ENCODE measurements at regions not wholly inside any gene's neighbourhood (a gene's known extent, or its start where the extent isn't known, plus 50 kb on each side); places are given as distances from the start of the nearest gene placed in this dataset.
A peak's percentile ranks its signal among the peaks of the same experiment; 100 is the strongest.

DNA sequence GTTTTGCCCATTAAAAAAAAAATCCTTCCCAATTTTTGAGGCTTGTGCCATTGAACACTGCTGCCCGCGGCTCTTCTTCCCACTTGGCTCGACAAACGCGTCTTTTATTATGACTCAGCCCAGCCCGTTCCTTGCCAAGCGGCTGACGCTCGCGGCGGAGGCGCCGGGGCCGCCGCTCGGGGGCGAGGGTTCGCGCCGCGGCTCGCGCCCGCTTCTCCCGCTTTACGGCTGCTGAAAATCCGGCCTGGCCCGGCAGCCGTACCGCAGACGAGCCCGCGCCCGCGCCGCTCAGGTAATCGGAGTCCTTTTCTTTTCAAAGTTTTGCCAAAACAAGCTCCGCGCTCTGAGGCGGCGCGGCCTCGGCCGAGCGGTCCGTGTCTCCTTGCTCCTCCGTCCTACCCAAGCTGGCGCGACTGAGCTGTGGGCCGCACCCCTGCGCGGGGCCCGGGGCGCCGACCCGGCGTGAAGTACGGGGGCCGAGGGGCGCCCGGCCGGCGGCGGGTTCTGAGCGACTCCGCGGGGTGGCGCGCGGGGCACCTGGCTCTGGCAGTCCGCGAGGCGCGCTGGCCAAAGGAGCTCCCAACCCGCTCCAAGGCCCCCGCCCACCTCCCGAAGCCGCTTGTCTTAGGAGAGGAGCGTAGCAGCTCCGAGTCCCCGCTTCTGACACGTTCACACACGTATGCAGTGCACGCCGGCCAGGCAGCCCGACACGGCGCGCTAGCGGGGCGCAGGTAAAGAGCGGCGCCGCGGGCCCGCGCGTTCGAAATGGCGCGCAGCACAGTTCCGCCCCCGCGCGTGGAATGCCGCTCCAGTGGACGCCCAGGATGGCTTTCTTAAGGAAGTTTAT lies 418.2 kb upstream of the NAALADL2 start:
- TF ChIP-seq, protein P1, sequence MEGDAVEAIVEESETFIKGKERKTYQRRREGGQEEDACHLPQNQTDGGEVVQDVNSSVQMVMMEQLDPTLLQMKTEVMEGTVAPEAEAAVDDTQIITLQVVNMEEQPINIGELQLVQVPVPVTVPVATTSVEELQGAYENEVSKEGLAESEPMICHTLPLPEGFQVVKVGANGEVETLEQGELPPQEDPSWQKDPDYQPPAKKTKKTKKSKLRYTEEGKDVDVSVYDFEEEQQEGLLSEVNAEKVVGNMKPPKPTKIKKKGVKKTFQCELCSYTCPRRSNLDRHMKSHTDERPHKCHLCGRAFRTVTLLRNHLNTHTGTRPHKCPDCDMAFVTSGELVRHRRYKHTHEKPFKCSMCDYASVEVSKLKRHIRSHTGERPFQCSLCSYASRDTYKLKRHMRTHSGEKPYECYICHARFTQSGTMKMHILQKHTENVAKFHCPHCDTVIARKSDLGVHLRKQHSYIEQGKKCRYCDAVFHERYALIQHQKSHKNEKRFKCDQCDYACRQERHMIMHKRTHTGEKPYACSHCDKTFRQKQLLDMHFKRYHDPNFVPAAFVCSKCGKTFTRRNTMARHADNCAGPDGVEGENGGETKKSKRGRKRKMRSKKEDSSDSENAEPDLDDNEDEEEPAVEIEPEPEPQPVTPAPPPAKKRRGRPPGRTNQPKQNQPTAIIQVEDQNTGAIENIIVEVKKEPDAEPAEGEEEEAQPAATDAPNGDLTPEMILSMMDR (IDR thresholded peaks at IDR 0.05; ENCODE audit: insufficient read depth, low read length, severe bottlenecking): no peak
- Histone ChIP-seq H3K36me3 (ENCODE audit: control insufficient read depth, insufficient read depth, low read length) (no peaks in the 10 kb centered on the region), H3K27me3 (ENCODE audit: control insufficient read depth, insufficient read depth, low read length) (no peaks in the 10 kb centered on the region), H3K4me3 (ENCODE audit: low read depth, low read length) (peak overlapping the region; percentile 60)
- FAIRE-seq: no peak
- peak; percentile 79 for DNase-seq (ENCODE audit: low read depth)

DNA sequence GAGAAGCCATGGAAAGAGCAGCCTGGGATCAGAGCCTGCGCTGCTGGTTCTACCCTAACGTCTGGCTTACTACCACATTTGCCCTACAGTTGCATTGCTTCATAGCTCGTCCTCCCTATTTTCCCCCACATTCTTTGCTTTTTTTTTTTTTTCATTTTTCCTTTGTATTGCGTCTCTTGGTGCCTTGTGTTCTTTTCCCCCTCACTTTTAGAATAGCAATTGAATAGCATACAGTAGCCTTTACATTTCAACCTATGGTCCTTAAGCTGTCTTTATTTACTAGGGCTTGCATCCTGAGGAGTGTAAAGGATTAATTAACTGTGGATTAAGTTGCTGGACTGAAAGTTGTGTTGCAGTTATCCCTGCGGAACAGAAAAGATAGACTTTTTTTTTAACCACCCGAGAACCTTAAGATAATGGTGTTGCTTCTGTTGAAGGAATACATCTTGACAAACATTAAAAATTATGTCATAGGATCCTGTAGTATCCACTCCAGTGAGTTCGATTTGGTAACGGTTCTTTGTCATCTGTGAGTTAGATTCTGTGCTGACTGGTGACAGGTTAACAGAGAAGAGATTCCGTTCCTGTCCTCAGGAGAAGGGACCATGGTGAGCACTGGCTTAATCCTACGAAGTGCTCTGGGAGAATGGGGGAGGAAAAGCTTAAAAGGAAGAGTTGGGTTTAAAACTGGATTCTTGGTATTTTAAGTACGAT lies 417.4 kb upstream of the NAALADL2 start:
- TF ChIP-seq, protein P1 (IDR thresholded peaks at IDR 0.05; ENCODE audit: insufficient read depth, low read length, severe bottlenecking): no peak
- H3K27me3 ChIP-seq (ENCODE audit: control insufficient read depth, insufficient read depth, low read length): no peaks in the 10 kb centered on the region
- peak overlapping the region; percentile 60 for H3K4me3 ChIP-seq (ENCODE audit: low read depth, low read length)
- H3K36me3 ChIP-seq (ENCODE audit: control insufficient read depth, insufficient read depth, low read length): no peaks in the 10 kb centered on the region
- DNase-seq (ENCODE audit: low read depth): peak; percentile 20
- no peak for FAIRE-seq

DNA sequence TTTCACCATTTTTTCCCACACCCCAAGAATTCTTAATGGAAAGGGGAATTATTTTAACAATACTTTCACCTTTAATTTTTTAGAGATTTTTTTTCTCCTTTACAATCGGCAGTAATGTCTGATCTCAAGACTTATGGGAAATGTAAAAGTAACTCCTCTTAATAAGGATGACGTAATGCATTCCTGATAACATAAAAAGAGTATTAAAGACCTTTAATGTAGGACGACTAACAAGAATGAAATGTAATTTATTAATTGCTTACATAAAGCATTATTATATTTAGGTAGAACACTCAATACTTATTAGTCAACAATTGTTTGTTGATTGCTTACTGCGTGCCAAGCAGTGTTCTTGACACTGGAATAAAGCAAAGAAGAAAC lies 416.8 kb upstream of the NAALADL2 start:
- TF ChIP-seq, protein P1 (IDR thresholded peaks at IDR 0.05; ENCODE audit: insufficient read depth, low read length, severe bottlenecking): no peak
- Histone ChIP-seq H3K4me3 (ENCODE audit: low read depth, low read length) (peak overlapping the region; percentile 60), H3K27me3 (ENCODE audit: control insufficient read depth, insufficient read depth, low read length) (no peaks in the 10 kb centered on the region), H3K36me3 (ENCODE audit: control insufficient read depth, insufficient read depth, low read length) (no peaks in the 10 kb centered on the region)
- DNase-seq (ENCODE audit: low read depth) (peak; percentile 41), FAIRE-seq (no peak)

DNA sequence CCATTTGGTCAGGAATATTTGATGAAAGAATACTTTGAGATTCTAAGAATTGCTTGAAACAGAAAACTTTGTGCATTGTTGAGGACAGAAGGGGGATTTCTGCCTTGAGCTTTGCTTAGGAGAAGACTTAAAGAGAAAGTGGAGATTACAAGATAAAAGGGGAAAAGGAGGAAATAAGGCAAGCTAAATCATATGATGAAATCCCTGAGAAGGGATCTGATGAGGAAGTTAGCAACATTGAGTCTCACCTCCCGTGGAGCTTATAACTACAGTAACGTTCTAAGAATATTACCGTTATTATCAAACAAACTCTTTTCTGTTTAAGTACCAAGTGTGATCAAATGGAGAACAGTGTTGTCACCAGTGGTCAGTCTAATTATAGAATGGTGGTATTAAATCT lies 414.7 kb upstream of the NAALADL2 start:
- TF ChIP-seq, protein P1 (IDR thresholded peaks at IDR 0.05; ENCODE audit: insufficient read depth, low read length, severe bottlenecking): no peak
- FAIRE-seq (no peak), DNase-seq (ENCODE audit: low read depth) (no peak)
- Histone ChIP-seq H3K4me3 (ENCODE audit: low read depth, low read length) (no peak overlapping the region), H3K36me3 (ENCODE audit: control insufficient read depth, insufficient read depth, low read length) (no peaks in the 10 kb centered on the region), H3K27me3 (ENCODE audit: control insufficient read depth, insufficient read depth, low read length) (no peaks in the 10 kb centered on the region)

DNA sequence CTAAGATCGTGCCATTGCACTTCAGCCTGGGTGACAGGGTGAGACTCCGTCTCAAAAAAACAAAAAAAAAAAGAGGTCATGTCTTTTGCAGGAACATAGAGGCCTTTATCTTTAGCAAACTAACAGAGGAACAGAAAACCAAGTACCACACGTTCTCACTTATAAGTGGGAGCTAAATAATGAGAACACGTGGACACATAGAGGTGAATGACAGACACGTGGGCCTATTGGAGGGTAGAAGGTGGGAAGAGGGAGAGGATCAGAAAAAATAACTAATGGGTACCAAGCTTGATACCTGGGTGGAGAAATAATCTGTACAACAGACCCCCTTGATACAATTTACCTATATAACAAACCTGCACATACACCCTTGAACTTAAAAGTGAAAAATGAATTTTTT lies 401.4 kb upstream of the NAALADL2 start:
- Histone ChIP-seq H3K27me3 (ENCODE audit: control insufficient read depth, insufficient read depth, low read length) (no peaks in the 10 kb centered on the region), H3K4me3 (ENCODE audit: low read depth, low read length) (no peak overlapping the region), H3K36me3 (ENCODE audit: control insufficient read depth, insufficient read depth, low read length) (no peaks in the 10 kb centered on the region)
- TF ChIP-seq, protein P1 (IDR thresholded peaks at IDR 0.05; ENCODE audit: insufficient read depth, low read length, severe bottlenecking): no peak
- DNase-seq (ENCODE audit: low read depth) (no peak), FAIRE-seq (no peak)

Measured in bronchial epithelial cell (primary cell).